Anterior cingulate cortex (tissue), 58 donors: ENCODE measurements at regions not wholly inside any gene's neighbourhood (a gene's known extent, or its start where the extent isn't known, plus 50 kb on each side); places are given as distances from the start of the nearest gene placed in this dataset.
"Not testable (repeated sequence)": the region's sequence is repeated elsewhere in the genome, so short reads cannot be mapped to it uniquely, and the experiment has no call there.

ENCODE experiments used
- DNase-seq, 58 donors: peaks; one replicate each; lab custom pipeline; 2025; lab: John Stamatoyannopoulos, UW

GRCh38 chrX:110965409-110966090 lies 130.4 kb upstream of the PAK3 start:
- DNase-seq, result no peak

- peak in 55 of 58 donors; percentile 0 to 64 (median 25) for DNase-seq
These were observed 131.2 kb upstream of the PAK3 start for GRCh38 chrX:110964786-110965185.

GRCh38 chrX:110962451-110962850 lies 133.5 kb upstream of the PAK3 start:
- DNase-seq, result no peak

- DNase-seq, result no peak
These were observed 140.3 kb upstream of the PAK3 start for GRCh38 chrX:110955706-110956105.

- no peak for DNase-seq
These were observed 141.4 kb upstream of the PAK3 start for GRCh38 chrX:110954428-110955100.

GRCh38 chrX:110951472-110952269 lies 144.3 kb upstream of the PAK3 start:
- no peak for DNase-seq

- DNase-seq, result peak in 25 of 58 donors; percentile 0 to 32 (median 6)
These were observed 149.4 kb upstream of the CHRDL1 start for GRCh38 chrX:110944751-110945675.

- DNase-seq, result peak in 38 of 58 donors; percentile 0 to 67 (median 6)
These were observed 148.7 kb upstream of the CHRDL1 start for GRCh38 chrX:110944311-110944750.

- no peak for DNase-seq
These were observed 146.3 kb upstream of the CHRDL1 start for GRCh38 chrX:110941906-110942305.

- no peak for DNase-seq
These were observed 143.5 kb upstream of the CHRDL1 start for GRCh38 chrX:110938977-110939732.

- DNase-seq, result no peak
These were observed 129.3 kb upstream of the CHRDL1 start for GRCh38 chrX:110924871-110925270.

GRCh38 chrX:110920991-110921390 lies 125.4 kb upstream of the CHRDL1 start:
- DNase-seq, result no peak

GRCh38 chrX:110915570-110915969 lies 120.0 kb upstream of the CHRDL1 start:
- no peak for DNase-seq

- DNase-seq, result peak in 3 of 58 donors; percentile 0 to 1 (median 0)
These were observed 119.5 kb upstream of the CHRDL1 start for GRCh38 chrX:110915111-110915510.

GRCh38 chrX:110914281-110914680 lies 118.7 kb upstream of the CHRDL1 start:
- DNase-seq, result no peak

GRCh38 chrX:110904747-110905146 lies 109.1 kb upstream of the CHRDL1 start:
- DNase-seq, result not testable (repeated sequence)

- no peak for DNase-seq
These were observed 86.4 kb upstream of the CHRDL1 start for GRCh38 chrX:110881971-110882370.

- DNase-seq, result no peak
These were observed 81.7 kb upstream of the CHRDL1 start for GRCh38 chrX:110877326-110877725.

- DNase-seq, result no peak
These were observed 76.2 kb upstream of the CHRDL1 start for GRCh38 chrX:110871839-110872238.
